Coronary artery (tissue), 2 donors: ENCODE measurements at regions not wholly inside any gene's neighbourhood (a gene's known extent, or its start where the extent isn't known, plus 50 kb on each side); places are given as distances from the start of the nearest gene placed in this dataset.
"Not testable (repeated sequence)": the region's sequence is repeated elsewhere in the genome, so short reads cannot be mapped to it uniquely, and the experiment has no call there.

Experiments used
- DNase-seq: peaks from one replicate; pipeline ENCODE4 v3.0.0-alpha.2; 2017; ENCODE audit warnings: low spot score
- H3K27ac ChIP-seq, 2 donors: fragments of 200-600 bp; sonication (generic); one replicate each; pipeline ENCODE4 v1.5.1; 2016 to 2019
- H3K4me3 ChIP-seq: fragments of 200-600 bp; sonication (generic); 2 replicates; pipeline ENCODE4 v1.5.1; 2016; ENCODE audit warnings: mild to moderate bottlenecking, moderate library complexity
- TF ChIP-seq, protein P1 (sequence below): fragments of 200-600 bp; sonication (generic); IDR thresholded peaks from one replicate; pipeline ENCODE4 v1.5.1; 2019; ENCODE audit warnings: antibody characterized with exemption

DNA sequence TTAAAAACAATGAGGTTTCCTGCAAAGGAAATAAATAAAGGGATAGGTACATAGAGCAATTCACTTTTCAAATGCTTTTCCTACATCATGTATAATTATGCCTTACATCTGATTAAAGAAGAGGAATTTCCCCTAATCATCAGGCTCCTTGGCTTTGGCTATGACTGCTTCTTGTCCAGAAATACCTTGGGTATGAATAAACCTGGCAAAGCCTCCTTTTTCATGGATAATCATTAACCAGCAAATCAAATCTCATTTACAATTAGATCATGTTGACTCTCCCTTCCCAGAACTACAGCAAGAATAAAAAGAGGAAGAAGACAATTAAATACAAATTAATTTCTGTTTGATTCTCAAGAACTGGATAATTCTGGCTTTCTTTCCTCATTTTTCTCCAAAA, 58.0 kb upstream of the CD2AP start:
- DNase-seq = no peak
- Histone ChIP-seq H3K27ac (no peak overlapping the region), H3K4me3 (no peak overlapping the region)
- TF ChIP-seq, protein P1, sequence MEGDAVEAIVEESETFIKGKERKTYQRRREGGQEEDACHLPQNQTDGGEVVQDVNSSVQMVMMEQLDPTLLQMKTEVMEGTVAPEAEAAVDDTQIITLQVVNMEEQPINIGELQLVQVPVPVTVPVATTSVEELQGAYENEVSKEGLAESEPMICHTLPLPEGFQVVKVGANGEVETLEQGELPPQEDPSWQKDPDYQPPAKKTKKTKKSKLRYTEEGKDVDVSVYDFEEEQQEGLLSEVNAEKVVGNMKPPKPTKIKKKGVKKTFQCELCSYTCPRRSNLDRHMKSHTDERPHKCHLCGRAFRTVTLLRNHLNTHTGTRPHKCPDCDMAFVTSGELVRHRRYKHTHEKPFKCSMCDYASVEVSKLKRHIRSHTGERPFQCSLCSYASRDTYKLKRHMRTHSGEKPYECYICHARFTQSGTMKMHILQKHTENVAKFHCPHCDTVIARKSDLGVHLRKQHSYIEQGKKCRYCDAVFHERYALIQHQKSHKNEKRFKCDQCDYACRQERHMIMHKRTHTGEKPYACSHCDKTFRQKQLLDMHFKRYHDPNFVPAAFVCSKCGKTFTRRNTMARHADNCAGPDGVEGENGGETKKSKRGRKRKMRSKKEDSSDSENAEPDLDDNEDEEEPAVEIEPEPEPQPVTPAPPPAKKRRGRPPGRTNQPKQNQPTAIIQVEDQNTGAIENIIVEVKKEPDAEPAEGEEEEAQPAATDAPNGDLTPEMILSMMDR = no peak

DNA sequence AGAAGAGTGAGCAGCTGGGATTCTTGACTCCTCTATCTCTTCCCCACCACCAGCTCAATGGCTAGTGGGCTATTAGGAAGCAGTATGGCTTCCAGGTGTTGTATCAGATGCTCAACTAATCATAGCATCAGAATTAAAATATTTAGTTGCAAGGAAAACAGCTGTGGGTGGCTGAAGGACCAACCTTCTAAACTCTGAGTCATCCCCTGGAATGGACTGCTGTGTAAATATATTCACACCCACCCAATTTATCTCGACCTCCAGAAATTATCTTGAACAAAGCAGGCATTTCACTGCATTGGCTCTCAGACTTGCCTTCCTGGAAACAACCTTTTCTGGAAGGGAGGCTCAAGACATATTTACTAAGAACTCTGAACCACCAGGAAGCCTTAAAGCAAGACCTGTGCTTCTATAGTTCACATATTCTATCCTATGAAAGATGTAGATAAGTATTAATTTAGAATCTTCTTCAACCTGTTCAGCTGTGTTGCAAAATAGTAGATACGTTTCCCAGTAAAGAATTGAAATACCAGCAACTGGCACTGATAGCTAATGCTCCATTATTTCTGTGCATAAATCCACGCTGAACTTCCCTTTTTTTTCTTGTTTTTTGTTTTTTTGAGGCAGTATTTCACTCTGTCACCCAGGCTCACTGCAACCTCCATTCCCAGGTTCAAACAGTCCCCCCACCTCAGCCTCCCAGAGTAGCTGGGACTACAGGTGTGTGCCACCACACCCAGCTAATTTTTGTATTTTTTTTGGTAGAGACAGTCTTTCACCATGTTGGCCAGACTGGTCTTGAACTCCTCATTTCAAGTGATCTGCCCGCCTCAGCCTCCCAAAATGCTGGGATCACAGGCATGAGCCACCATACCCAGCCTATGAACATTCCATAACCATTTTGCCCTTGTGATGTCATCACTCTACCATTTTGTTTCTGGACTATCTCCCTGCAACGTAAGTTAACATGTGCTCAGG, 56.9 kb upstream of the CD2AP start:
- no peak for DNase-seq
- TF ChIP-seq, protein P1 = no peak
- Histone ChIP-seq H3K4me3 (no peak overlapping the region), H3K27ac (no peak overlapping the region)

DNA sequence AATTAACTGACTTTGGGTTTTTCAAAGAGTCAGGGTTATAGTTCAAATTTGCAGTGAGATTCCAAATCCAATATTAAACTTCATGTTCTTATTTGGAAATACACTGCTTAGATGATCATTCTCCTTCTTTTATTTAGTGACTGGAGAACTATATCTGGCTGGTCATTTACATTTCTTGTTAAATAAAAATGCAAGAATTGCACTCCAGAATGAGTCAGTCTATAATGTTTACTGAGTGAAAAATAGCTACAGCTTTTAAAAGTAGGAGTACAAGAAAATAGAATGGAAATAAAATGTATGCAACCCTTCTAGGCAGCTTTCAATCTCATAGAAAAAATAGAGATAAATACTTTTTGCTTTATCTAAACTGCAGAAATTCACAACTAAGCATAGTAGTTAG, 54.5 kb upstream of the CD2AP start:
- Histone ChIP-seq H3K27ac (no peak overlapping the region), H3K4me3 (no peak overlapping the region)
- TF ChIP-seq, protein P1 = no peak
- no peak for DNase-seq

DNA sequence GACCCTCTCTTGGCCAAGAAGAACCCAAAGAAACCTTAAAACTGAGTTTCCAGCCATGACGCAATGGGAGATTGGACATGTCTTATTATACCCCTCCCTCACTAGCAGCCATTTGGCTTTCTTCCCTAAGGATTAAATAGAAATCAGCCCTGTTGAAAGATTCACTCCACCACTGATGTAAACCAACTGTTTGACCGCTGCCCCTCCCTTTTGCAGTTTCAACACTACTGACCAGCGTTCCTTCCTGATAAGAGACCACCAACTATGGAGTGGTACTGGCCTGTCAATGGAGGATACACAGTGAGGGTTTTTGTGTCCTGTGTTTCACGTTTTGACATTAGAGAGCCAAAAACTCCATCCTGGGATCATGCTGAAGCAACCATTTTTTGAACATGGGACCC, 53.2 kb upstream of the CD2AP start:
- DNase-seq = no peak
- TF ChIP-seq, protein P1 = no peak
- no peak overlapping the region for H3K4me3 ChIP-seq
- no peak overlapping the region for H3K27ac ChIP-seq

DNA sequence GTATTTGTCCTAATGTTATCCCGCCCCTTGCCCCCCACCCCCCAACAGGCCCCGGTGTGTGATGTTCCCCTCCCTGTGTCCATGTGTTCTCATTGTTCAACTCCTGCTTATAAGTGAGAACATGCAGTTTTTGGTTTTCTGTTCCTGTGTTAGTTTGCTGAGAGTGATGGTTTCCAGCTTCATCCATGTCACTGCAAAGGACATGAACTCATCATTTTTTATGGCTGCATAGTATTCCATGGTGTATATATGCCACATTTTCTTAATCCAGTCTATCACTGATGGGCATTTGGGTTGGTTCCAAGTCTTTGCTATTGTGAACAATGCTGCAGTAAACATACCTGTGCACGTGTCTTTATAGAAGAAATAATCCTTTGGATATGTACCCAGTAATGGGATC, 51.9 kb upstream of the CD2AP start:
- H3K4me3 ChIP-seq, H3K27ac ChIP-seq, DNase-seq: not testable (repeated sequence)

DNA sequence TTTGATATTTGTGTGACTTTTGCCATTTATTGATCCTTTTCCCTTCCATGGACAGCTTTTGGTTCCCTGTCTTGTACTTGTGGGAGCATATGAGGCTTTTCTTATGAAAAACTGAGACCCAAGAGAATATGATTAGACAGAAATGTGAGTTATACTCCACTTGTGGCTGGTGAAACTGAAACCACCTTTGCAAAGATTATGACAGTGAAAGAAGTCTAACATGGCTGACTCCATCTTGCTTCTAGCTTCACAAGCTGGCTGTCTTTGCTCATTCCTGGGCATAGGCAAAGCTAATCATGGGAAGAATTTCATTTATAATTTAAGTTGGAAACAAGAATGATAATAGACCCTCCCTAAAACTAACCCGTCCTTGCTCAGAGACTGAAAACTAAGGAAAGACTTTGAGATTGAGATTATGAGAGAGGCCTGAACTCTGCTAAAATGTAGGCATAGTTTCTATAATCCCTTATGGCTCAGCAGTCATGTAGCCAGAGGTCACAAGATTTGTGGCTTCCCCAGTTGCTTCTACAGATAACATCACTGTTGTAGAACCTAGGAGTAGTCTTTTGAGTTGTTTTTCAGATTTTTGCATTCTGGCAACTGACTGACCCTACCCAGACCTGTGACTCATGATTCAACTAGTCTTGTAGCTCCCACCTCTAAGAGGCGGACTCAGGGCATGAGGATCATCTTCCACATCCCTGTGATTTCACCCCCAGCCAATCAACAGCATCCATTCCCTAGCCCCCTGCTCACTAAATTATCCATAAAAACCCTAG, 50.9 kb upstream of the CD2AP start:
- no peak overlapping the region for H3K27ac ChIP-seq
- TF ChIP-seq, protein P1 = no peak
- DNase-seq = no peak
- H3K4me3 ChIP-seq = no peak overlapping the region

DNA sequence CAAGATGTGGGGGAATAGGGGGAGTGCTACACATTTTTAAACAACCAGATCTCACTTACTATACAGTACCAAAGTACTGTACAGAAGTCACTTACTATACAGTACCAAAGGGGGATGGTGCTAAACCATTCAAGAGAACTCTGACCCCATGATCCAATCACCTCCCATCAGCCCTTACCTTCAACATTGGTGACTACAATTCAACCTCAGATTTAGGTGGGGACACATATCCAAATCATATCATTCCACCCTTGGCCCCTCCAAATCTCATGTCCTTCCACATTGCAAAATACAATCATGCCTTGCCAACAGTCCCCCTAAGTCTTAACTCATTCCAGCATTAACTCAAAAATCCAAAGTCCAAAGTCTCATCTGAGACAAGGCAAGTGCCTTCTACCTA, 49.9 kb upstream of the CD2AP start:
- no peak for DNase-seq
- H3K27ac ChIP-seq = no peak overlapping the region
- no peak overlapping the region for H3K4me3 ChIP-seq
- TF ChIP-seq, protein P1 = no peak
